GM19452 (cell line): ENCODE measurements at regions not wholly inside any gene's neighbourhood (a gene's known extent, or its start where the extent isn't known, plus 50 kb on each side); places are given as distances from the start of the nearest gene placed in this dataset.
"Not testable (repeated sequence)": the region's sequence is repeated elsewhere in the genome, so short reads cannot be mapped to it uniquely, and the experiment has no call there.

Experiments used
- ATAC-seq: cut with Tn5 transposase; IDR thresholded peaks from one replicate; pipeline ENCODE4 v1.9.1; 2021; ENCODE audit not compliant: unreplicated experiment

GRCh38 chr20:40634891-40635290 is 54.1 kb downstream of the MAFB start:
- ATAC-seq: no peak

- ATAC-seq: no peak
Measured at GRCh38 chr20:40633123-40633850, 55.7 kb downstream of the MAFB start.

- ATAC-seq: no peak
Measured at GRCh38 chr20:40632346-40632976, 56.6 kb downstream of the MAFB start.

- ATAC-seq: no peak
Measured at GRCh38 chr20:40631119-40631631, 57.9 kb downstream of the MAFB start.

- ATAC-seq: no peak
Measured at GRCh38 chr20:40630713-40631112, 58.3 kb downstream of the MAFB start.

- ATAC-seq: no peak
Measured at GRCh38 chr20:40630099-40630498, 58.9 kb downstream of the MAFB start.

- ATAC-seq: no peak
Measured at GRCh38 chr20:40628877-40629276, 60.2 kb downstream of the MAFB start.

- not testable (repeated sequence) for ATAC-seq
Measured at GRCh38 chr20:40619053-40619452, 70.0 kb downstream of the MAFB start.

- ATAC-seq: no peak
Measured at GRCh38 chr20:40617594-40617993, 71.4 kb downstream of the MAFB start.

- ATAC-seq: no peak
Measured at GRCh38 chr20:40612837-40613236, 76.2 kb downstream of the MAFB start.

GRCh38 chr20:40612247-40612646 is 76.8 kb downstream of the MAFB start:
- ATAC-seq: no peak

GRCh38 chr20:40610730-40611129 is 78.3 kb downstream of the MAFB start:
- ATAC-seq: no peak

GRCh38 chr20:40607927-40608326 is 81.1 kb downstream of the MAFB start:
- ATAC-seq: no peak

- ATAC-seq: no peak
Measured at GRCh38 chr20:40606660-40607059, 82.4 kb downstream of the MAFB start.

- ATAC-seq: no peak
Measured at GRCh38 chr20:40606237-40606636, 82.8 kb downstream of the MAFB start.

GRCh38 chr20:40604416-40604815 is 84.6 kb downstream of the MAFB start:
- ATAC-seq: no peak

- ATAC-seq: no peak
Measured at GRCh38 chr20:40603057-40603651, 85.9 kb downstream of the MAFB start.

GRCh38 chr20:40602381-40602780 is 86.7 kb downstream of the MAFB start:
- no peak for ATAC-seq

GRCh38 chr20:40600441-40601219 is 88.4 kb downstream of the MAFB start:
- no peak for ATAC-seq

GRCh38 chr20:40599987-40600386 is 89.0 kb downstream of the MAFB start:
- ATAC-seq: no peak

GRCh38 chr20:40592941-40593340 is 96.1 kb downstream of the MAFB start:
- no peak for ATAC-seq
